HG03025 (cell line): ENCODE measurements at regions not wholly inside any gene's neighbourhood (a gene's known extent, or its start where the extent isn't known, plus 50 kb on each side); places are given as distances from the start of the nearest gene placed in this dataset.
"Not testable (repeated sequence)": the region's sequence is repeated elsewhere in the genome, so short reads cannot be mapped to it uniquely, and the experiment has no call there.

Experiments
- ATAC-seq: cut with Tn5 transposase; IDR thresholded peaks from one replicate; pipeline ENCODE4 v1.9.1; 2021; ENCODE audit warnings: mild to moderate bottlenecking, moderate library complexity; ENCODE audit not compliant: unreplicated experiment, low FRiP score

GRCh38 chr10:28481346-28481745, 51.6 kb upstream of the WAC start:
- not testable (repeated sequence) for ATAC-seq

GRCh38 chr10:28481968-28482367, 51.0 kb upstream of the WAC start:
- no peak for ATAC-seq
